Trophoblast cell (in vitro differentiated cells and primary cell): ENCODE measurements at regions not wholly inside any gene's neighbourhood (a gene's known extent, or its start where the extent isn't known, plus 50 kb on each side); places are given as distances from the start of the nearest gene placed in this dataset.

Source experiments
- DNase-seq, 2 donors: peaks; one replicate each; pipeline ENCODE4 v3.0.0-alpha.2; 2016
- H2AFZ ChIP-seq: 2 replicates; pipeline ENCODE4 v1.6.1; 2013; ENCODE audit warnings: low read length, moderate library complexity, mild to moderate bottlenecking; ENCODE audit not compliant: insufficient read depth, poor library complexity
- H2AK5ac ChIP-seq: 2 replicates; pipeline ENCODE4 v1.6.1; 2013; ENCODE audit warnings: mild to moderate bottlenecking, low read length
- H2BK120ac ChIP-seq: 2 replicates; pipeline ENCODE4 v1.6.1; 2013; ENCODE audit warnings: low read length, mild to moderate bottlenecking, moderate library complexity; ENCODE audit not compliant: insufficient read depth, poor library complexity
- H2BK12ac ChIP-seq: 2 replicates; pipeline ENCODE4 v1.6.1; 2013; ENCODE audit warnings: mild to moderate bottlenecking, low read length, moderate library complexity
- H2BK5ac ChIP-seq: 2 replicates; pipeline ENCODE4 v1.6.1; 2013; ENCODE audit warnings: low read length, low read depth, moderate library complexity, mild to moderate bottlenecking; ENCODE audit not compliant: poor library complexity
- H3K14ac ChIP-seq: 2 replicates; pipeline ENCODE4 v1.6.1; 2013; ENCODE audit warnings: mild to moderate bottlenecking, low read length
- H3K18ac ChIP-seq: 2 replicates; pipeline ENCODE4 v1.6.1; 2013; ENCODE audit warnings: mild to moderate bottlenecking, low read length
- H3K23ac ChIP-seq: 2 replicates; pipeline ENCODE4 v1.6.1; 2013; ENCODE audit warnings: low read length
- H3K27ac ChIP-seq: 2 replicates; pipeline ENCODE4 v1.5.1; 2013; ENCODE audit warnings: low read depth, mild to moderate bottlenecking, inconsistent platforms, low read length, moderate library complexity
- H3K27me3 ChIP-seq: 2 replicates; pipeline ENCODE4 v1.6.1; 2013; ENCODE audit warnings: inconsistent platforms, mild to moderate bottlenecking, low read length, moderate library complexity; ENCODE audit not compliant: insufficient read depth
- H3K36me3 ChIP-seq, 2 experiments: 1 replicate in 1 of 2; 2 replicates in 1 of 2; pipeline ENCODE4 v1.6.1; 2013; ENCODE audit warnings: low read length in 2 of 2, mild to moderate bottlenecking in 2 of 2, moderate library complexity in 1 of 2; ENCODE audit not compliant: insufficient read depth in 2 of 2, control insufficient read depth in 1 of 2
- H3K4ac ChIP-seq: 2 replicates; pipeline ENCODE4 v1.6.1; 2013; ENCODE audit warnings: low read depth, mild to moderate bottlenecking, low read length, moderate library complexity
- H3K4me1 ChIP-seq, 2 experiments: 1 replicate in 1 of 2; 2 replicates in 1 of 2; pipeline ENCODE4 v1.6.1; 2013; ENCODE audit warnings: low read length in 2 of 2, mild to moderate bottlenecking in 2 of 2, moderate library complexity in 1 of 2; ENCODE audit not compliant: insufficient read depth in 2 of 2, control insufficient read depth in 1 of 2
- H3K4me2 ChIP-seq: 2 replicates; pipeline ENCODE4 v1.6.1; 2013; ENCODE audit warnings: inconsistent platforms, mild to moderate bottlenecking, low read length, moderate library complexity
- H3K4me3 ChIP-seq: 2 replicates; pipeline ENCODE4 v1.5.1; 2013; ENCODE audit warnings: mild to moderate bottlenecking, low read depth, low read length, inconsistent platforms
- H3K79me1 ChIP-seq: one replicate; pipeline ENCODE4 v1.6.1; 2013; ENCODE audit warnings: low read length
- H3K79me2 ChIP-seq: 2 replicates; pipeline ENCODE4 v1.6.1; 2013; ENCODE audit warnings: low read length, mild to moderate bottlenecking; ENCODE audit not compliant: control insufficient read depth, insufficient read depth, poor library complexity
- H3K9ac ChIP-seq: 2 replicates; pipeline ENCODE4 v1.6.1; 2013; ENCODE audit warnings: mild to moderate bottlenecking, low read length
- H3K9me3 ChIP-seq: 2 replicates; pipeline ENCODE4 v1.6.1; 2013; ENCODE audit warnings: low read depth, mild to moderate bottlenecking, control low read depth, inconsistent platforms, low read length; ENCODE audit not compliant: insufficient read depth
- H4K12ac ChIP-seq: 2 replicates; pipeline ENCODE4 v1.6.1; 2013; ENCODE audit warnings: low read depth, mild to moderate bottlenecking, low read length, moderate library complexity
- H4K8ac ChIP-seq: 2 replicates; pipeline ENCODE4 v1.6.1; 2013; ENCODE audit warnings: low read depth, mild to moderate bottlenecking, low read length, moderate library complexity
- H4K91ac ChIP-seq: one replicate; pipeline ENCODE4 v1.6.1; 2013; ENCODE audit warnings: low read depth, mild to moderate bottlenecking, low read length, moderate library complexity
- WGBS: extraction: QIAGEN DNeasy Blood & Tissue Kit; methylation state at CpG from one replicate; pipeline ENCODE4 v1.1.7; 2013; ENCODE audit warnings: missing lambda C conversion rate; ENCODE audit not compliant: insufficient read length, insufficient coverage; ENCODE audit errors: extremely low coverage; 5-methylcytosine and 5-hydroxymethylcytosine counted together

DNA sequence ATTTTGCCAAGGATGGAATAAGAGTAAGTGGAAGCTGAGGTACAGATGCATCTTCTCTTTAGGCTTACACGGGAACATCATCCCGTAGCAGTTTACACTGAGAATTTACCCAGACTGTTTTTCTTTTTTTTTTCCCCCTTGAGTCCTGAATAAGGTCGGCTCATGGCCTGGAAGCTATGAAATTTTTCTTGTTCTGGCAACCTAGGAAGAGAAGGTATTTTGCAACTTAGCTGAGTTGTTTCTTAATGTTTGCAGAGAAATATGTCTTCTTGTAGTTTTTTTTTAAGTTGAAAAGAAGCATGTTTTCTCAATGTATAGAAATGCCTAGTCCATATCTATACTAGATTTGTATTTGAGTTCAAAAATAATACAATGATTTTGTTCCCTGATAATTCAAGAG lies 712.5 kb downstream of the TDRD15 start:
- H3K14ac ChIP-seq, result no peak overlapping the region
- no peak overlapping the region for H3K9ac ChIP-seq
- no peak overlapping the region for H3K4ac ChIP-seq
- no peak overlapping the region for H2BK12ac ChIP-seq
- H2AFZ ChIP-seq, result no peak overlapping the region
- no CpG with 5 or more reads among the region's 3 CpGs for WGBS
- no peak overlapping the region for H4K8ac ChIP-seq
- H3K18ac ChIP-seq, result no peak overlapping the region
- no peak overlapping the region for H3K4me3 ChIP-seq
- no peak overlapping the region for H3K27ac ChIP-seq
- H3K79me2 ChIP-seq, result no peaks in the 10 kb centered on the region
- no peaks in the 10 kb centered on the region for H3K79me1 ChIP-seq
- no peak for DNase-seq
- no peak overlapping the region for H2AK5ac ChIP-seq
- no peaks in the 10 kb centered on the region for H3K27me3 ChIP-seq
- no peaks in the 10 kb centered on the region for H3K36me3 ChIP-seq
- H3K23ac ChIP-seq, result no peak overlapping the region
- H4K12ac ChIP-seq, result no peak overlapping the region
- no peak overlapping the region for H2BK120ac ChIP-seq
- H4K91ac ChIP-seq, result no peak overlapping the region
- H2BK5ac ChIP-seq, result no peak overlapping the region
- H3K4me1 ChIP-seq, result no peaks in the 10 kb centered on the region
- no peaks in the 10 kb centered on the region for H3K9me3 ChIP-seq
- H3K4me2 ChIP-seq, result no peak overlapping the region

DNA sequence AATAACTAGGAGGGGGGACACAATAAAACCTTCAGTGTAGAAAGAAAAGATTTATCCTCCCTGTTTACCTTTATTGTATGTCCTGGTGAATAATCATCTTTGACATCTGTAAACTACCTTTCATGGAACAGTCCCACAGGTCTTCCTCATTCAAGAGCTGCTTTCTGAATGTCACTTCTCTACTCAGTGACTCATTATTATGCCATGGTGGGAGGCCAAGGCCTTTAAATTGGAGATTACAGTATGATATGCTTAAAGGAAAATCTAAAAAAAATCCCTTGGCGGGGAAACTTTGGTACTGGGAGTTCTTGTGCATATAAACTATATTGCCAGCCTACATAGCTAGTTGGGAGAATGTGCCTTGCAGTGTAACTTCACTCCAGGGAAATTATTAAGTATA lies 713.0 kb downstream of the TDRD15 start:
- Histone ChIP-seq H3K9me3 (no peaks in the 10 kb centered on the region), H3K79me1 (no peaks in the 10 kb centered on the region), H3K4me2 (no peak overlapping the region), H4K8ac (no peak overlapping the region), H3K4me3 (no peak overlapping the region), H3K27ac (no peak overlapping the region), H2BK12ac (no peak overlapping the region), H2AK5ac (no peak overlapping the region), H4K91ac (no peak overlapping the region), H3K23ac (no peak overlapping the region), H2AFZ (no peak overlapping the region), H3K36me3 (no peaks in the 10 kb centered on the region), H3K9ac (no peak overlapping the region), H3K79me2 (no peaks in the 10 kb centered on the region), H2BK5ac (no peak overlapping the region), H3K4ac (no peak overlapping the region), H3K18ac (no peak overlapping the region), H2BK120ac (no peak overlapping the region), H3K4me1 (peaks cover 0 to 2% of the 10 kb centered on the region in 2 experiments), H3K14ac (no peak overlapping the region), H4K12ac (no peak overlapping the region), H3K27me3 (no peaks in the 10 kb centered on the region)
- WGBS, result no CpG with 5 or more reads among the region's 1 CpG
- peak in 1 of 2 donors; percentile 4 for DNase-seq

DNA sequence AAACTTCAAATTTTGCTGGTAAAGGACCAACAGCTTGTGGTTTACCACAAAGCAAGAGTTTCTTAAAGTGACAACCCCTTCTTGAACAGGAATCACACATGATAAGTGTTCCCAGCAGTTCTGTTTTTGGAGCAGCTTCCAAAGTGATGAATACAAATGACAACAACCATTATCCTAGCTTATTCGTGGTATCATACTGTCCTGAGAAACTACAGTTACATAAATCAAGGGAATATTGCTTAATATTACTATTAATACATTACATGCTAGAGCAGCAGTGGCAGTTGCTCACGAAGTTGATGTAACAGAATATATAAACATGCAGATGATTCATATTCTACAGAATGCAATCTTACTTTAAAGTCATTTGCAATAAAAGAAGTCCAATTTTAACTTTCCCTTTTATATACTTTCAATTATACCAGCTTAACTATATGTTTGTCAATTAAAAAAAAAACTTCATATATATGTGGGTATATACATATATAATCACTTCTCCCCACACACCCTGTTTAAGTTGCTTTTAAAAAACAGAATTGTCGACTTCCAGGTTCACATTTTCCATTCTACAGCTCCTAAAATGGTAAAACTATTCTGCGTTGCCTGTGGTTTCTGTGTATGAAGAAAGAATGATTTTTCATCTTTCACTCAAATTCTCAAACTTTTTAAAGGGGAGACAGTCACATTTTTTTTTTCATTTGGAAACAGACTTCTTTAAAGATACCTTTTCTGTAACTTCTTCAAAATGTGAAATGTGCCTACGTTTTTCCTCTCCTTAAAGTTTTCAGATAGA lies 713.6 kb downstream of the TDRD15 start:
- no peak overlapping the region for H4K91ac ChIP-seq
- WGBS, result no CpG with 5 or more reads among the region's 5 CpGs
- H3K27ac ChIP-seq, result no peak overlapping the region
- no peak overlapping the region for H3K14ac ChIP-seq
- no peaks in the 10 kb centered on the region for H3K79me2 ChIP-seq
- no peaks in the 10 kb centered on the region for H3K9me3 ChIP-seq
- H4K8ac ChIP-seq, result no peak overlapping the region
- no peak for DNase-seq
- no peak overlapping the region for H3K9ac ChIP-seq
- no peak overlapping the region for H3K4ac ChIP-seq
- no peak overlapping the region for H3K23ac ChIP-seq
- no peak overlapping the region for H4K12ac ChIP-seq
- no peak overlapping the region for H2BK120ac ChIP-seq
- H3K18ac ChIP-seq, result no peak overlapping the region
- H3K36me3 ChIP-seq, result no peaks in the 10 kb centered on the region
- H2AK5ac ChIP-seq, result no peak overlapping the region
- peaks cover 0 to 2% of the 10 kb centered on the region in 2 experiments for H3K4me1 ChIP-seq
- H3K4me3 ChIP-seq, result no peak overlapping the region
- H2AFZ ChIP-seq, result no peak overlapping the region
- H3K79me1 ChIP-seq, result no peaks in the 10 kb centered on the region
- H2BK12ac ChIP-seq, result no peak overlapping the region
- H3K27me3 ChIP-seq, result no peaks in the 10 kb centered on the region
- H2BK5ac ChIP-seq, result no peak overlapping the region
- H3K4me2 ChIP-seq, result no peak overlapping the region

DNA sequence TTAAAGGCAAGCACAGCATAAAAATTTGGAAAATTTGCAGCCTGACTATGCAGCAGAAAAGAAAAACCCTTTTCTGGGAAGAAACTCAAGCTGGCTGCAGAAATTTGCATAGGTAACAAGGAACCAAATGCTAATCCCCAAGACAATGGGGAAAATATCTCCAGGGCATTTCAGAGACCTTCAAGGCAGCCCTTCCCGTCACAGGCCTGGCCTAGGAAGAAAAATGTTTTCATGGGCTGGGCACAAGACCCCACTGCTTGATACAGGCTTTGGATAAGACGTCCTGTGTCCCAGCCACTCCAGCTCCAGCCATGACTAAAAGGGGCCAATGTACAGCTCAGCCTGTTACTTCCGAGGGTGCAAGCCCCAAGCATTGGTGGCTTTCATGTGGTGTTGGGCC lies 717.6 kb downstream of the TDRD15 start:
- no peaks in the 10 kb centered on the region for H3K27me3 ChIP-seq
- no peaks in the 10 kb centered on the region for H3K9me3 ChIP-seq
- no peak overlapping the region for H2AK5ac ChIP-seq
- no peak overlapping the region for H3K23ac ChIP-seq
- no peaks in the 10 kb centered on the region for H3K36me3 ChIP-seq
- WGBS, result no CpG with 5 or more reads among the region's 3 CpGs
- H3K4me1 ChIP-seq, result peaks cover 0 to 2% of the 10 kb centered on the region in 2 experiments
- no peak overlapping the region for H3K9ac ChIP-seq
- no peak overlapping the region for H3K14ac ChIP-seq
- no peak overlapping the region for H3K27ac ChIP-seq
- H2BK12ac ChIP-seq, result no peak overlapping the region
- no peak overlapping the region for H2BK5ac ChIP-seq
- no peaks in the 10 kb centered on the region for H3K79me1 ChIP-seq
- no peak overlapping the region for H4K8ac ChIP-seq
- no peak for DNase-seq
- H4K91ac ChIP-seq, result no peak overlapping the region
- H3K79me2 ChIP-seq, result no peaks in the 10 kb centered on the region
- H2BK120ac ChIP-seq, result no peak overlapping the region
- no peak overlapping the region for H3K18ac ChIP-seq
- no peak overlapping the region for H2AFZ ChIP-seq
- no peak overlapping the region for H4K12ac ChIP-seq
- no peak overlapping the region for H3K4ac ChIP-seq
- no peak overlapping the region for H3K4me2 ChIP-seq
- no peak overlapping the region for H3K4me3 ChIP-seq
